Peyer's patch (tissue), 4 donors: ENCODE measurements at regions not wholly inside any gene's neighbourhood (a gene's known extent, or its start where the extent isn't known, plus 50 kb on each side); places are given as distances from the start of the nearest gene placed in this dataset.

ENCODE experiments used
- DNase-seq, 3 donors: peaks; one replicate each; pipeline ENCODE4 v3.0.0-alpha.2; 2017 to 2019
- H3K27ac ChIP-seq, 4 donors: fragments of 200-600 bp; sonication (generic); one replicate each; pipeline ENCODE4 v1.5.1; 2016 to 2019
- H3K27me3 ChIP-seq, 2 donors: fragments of 200-600 bp; sonication (generic); one replicate each; pipeline ENCODE4 v1.5.1; 2019
- H3K36me3 ChIP-seq, 3 donors: fragments of 200-600 bp; sonication (generic); one replicate each; pipeline ENCODE4 v1.5.1; 2016 to 2019
- H3K4me1 ChIP-seq, 4 donors: fragments of 200-600 bp; sonication (generic); one replicate each; pipeline ENCODE4 v1.5.1; 2016 to 2019
- H3K4me3 ChIP-seq, 4 donors: fragments of 200-600 bp; sonication (generic); 1 replicate in 3 of 4; 2 replicates in 1 of 4; pipeline ENCODE4 v1.5.1; 2016 to 2019; ENCODE audit warnings: mild to moderate bottlenecking in 1 of 4
- H3K9me3 ChIP-seq, 4 donors: fragments of 200-600 bp; sonication (generic); one replicate each; pipeline ENCODE4 v1.5.1; 2016 to 2019; ENCODE audit warnings: mild to moderate bottlenecking in 1 of 4
- POLR2A ChIP-seq, 2 donors: fragments of 450-650 bp; IDR thresholded peaks; one replicate each; pipeline ENCODE4 v1.5.1; 2017; ENCODE audit warnings: antibody characterized with exemption in 2 of 2, mild to moderate bottlenecking in 2 of 2, moderate library complexity in 2 of 2
- TF ChIP-seq, protein P1 (sequence below), 6 experiments: fragments of 450-650 bp in 4 of 6; fragments of 200-600 bp in 2 of 6; sonication (generic) in 1 of 6; IDR thresholded peaks; one replicate each; pipeline ENCODE4 v1.5.1; 2017 to 2019; ENCODE audit warnings: antibody characterized with exemption in 6 of 6, mild to moderate bottlenecking in 3 of 6, moderate library complexity in 1 of 6

- DNase-seq: no peak
- Histone ChIP-seq H3K27ac (no peak overlapping the region), H3K9me3 (no peaks in the 10 kb centered on the region), H3K4me1 (no peaks in the 10 kb centered on the region), H3K36me3 (no peaks in the 10 kb centered on the region), H3K4me3 (no peak overlapping the region), H3K27me3 (no peaks in the 10 kb centered on the region)
- TF ChIP-seq POLR2A (IDR thresholded peaks at IDR 0.05): no peak
- TF ChIP-seq, protein P1, sequence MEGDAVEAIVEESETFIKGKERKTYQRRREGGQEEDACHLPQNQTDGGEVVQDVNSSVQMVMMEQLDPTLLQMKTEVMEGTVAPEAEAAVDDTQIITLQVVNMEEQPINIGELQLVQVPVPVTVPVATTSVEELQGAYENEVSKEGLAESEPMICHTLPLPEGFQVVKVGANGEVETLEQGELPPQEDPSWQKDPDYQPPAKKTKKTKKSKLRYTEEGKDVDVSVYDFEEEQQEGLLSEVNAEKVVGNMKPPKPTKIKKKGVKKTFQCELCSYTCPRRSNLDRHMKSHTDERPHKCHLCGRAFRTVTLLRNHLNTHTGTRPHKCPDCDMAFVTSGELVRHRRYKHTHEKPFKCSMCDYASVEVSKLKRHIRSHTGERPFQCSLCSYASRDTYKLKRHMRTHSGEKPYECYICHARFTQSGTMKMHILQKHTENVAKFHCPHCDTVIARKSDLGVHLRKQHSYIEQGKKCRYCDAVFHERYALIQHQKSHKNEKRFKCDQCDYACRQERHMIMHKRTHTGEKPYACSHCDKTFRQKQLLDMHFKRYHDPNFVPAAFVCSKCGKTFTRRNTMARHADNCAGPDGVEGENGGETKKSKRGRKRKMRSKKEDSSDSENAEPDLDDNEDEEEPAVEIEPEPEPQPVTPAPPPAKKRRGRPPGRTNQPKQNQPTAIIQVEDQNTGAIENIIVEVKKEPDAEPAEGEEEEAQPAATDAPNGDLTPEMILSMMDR (IDR thresholded peaks at IDR 0.05): no peak
Measured at GRCh38 chr18:73006331-73006730, 138.5 kb upstream of the NETO1 start.

DNA sequence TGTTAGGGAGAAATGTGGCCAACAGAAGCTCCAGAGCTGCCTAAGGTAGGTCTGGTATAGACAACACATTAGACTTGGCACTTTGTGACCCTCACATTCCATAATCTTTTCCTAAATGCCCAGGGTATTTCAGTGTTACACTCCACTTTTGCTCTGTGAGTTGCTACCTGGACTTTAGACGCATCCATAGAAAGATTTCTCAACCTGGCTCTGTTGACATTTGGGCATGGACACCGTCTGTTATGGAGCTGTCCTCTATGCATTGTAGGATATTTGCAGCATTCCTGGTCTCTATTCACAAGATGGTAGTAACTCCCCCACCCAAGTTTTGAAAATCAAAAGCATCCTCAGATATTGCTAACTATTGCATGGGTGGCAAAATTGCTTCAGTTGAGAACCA lies 136.5 kb upstream of the NETO1 start:
- Histone ChIP-seq H3K27ac (no peak overlapping the region), H3K4me1 (no peaks in the 10 kb centered on the region), H3K9me3 (no peaks in the 10 kb centered on the region), H3K36me3 (no peaks in the 10 kb centered on the region), H3K4me3 (no peak overlapping the region), H3K27me3 (no peaks in the 10 kb centered on the region)
- TF ChIP-seq, protein P1 (IDR thresholded peaks at IDR 0.05): no peak
- TF ChIP-seq POLR2A (IDR thresholded peaks at IDR 0.05): no peak
- DNase-seq: no peak

GRCh38 chr18:72999971-73000607 lies 132.3 kb upstream of the NETO1 start:
- H3K36me3 ChIP-seq: no peaks in the 10 kb centered on the region

DNA sequence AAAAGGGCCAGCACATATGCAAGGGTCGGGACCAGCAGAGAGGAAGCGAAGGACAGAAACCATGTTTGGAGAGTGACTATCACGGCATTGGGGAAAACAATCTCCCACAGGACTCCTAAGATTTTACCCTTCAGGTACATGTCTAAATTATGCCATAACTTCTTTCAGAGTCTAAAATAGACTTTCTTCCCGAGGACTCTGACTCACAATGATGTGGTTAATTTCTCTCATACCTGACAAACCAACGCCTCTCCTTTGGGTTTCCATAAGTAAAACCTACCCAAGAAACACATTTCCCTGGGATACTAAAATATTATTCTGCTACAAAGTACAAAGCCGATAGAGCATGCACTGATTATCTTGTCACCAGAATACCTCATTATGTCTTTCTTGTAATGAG lies 127.8 kb upstream of the NETO1 start:
- Histone ChIP-seq H3K4me3 (no peak overlapping the region), H3K27ac (no peak overlapping the region), H3K27me3 (no peaks in the 10 kb centered on the region), H3K4me1 (no peaks in the 10 kb centered on the region), H3K9me3 (no peaks in the 10 kb centered on the region), H3K36me3 (no peaks in the 10 kb centered on the region)
- DNase-seq: no peak
- TF ChIP-seq, protein P1 (IDR thresholded peaks at IDR 0.05): no peak
- TF ChIP-seq POLR2A (IDR thresholded peaks at IDR 0.05): no peak

More at GRCh38 chr18:72999971-73000607, 132.3 kb upstream of the NETO1 start:
- DNase-seq: no peak
- no peaks in the 10 kb centered on the region for H3K4me1 ChIP-seq
- no peaks in the 10 kb centered on the region for H3K9me3 ChIP-seq
- no peak overlapping the region for H3K4me3 ChIP-seq
- H3K27me3 ChIP-seq: no peaks in the 10 kb centered on the region
- TF ChIP-seq, protein P1 (IDR thresholded peaks at IDR 0.05): no peak
- TF ChIP-seq POLR2A (IDR thresholded peaks at IDR 0.05): no peak
- H3K27ac ChIP-seq: no peak overlapping the region

- no peaks in the 10 kb centered on the region for H3K9me3 ChIP-seq
Measured at GRCh38 chr18:72993250-72993649, 125.5 kb upstream of the NETO1 start.

More at GRCh38 chr18:72993250-72993649, 125.5 kb upstream of the NETO1 start:
- no peak overlapping the region for H3K4me3 ChIP-seq
- H3K36me3 ChIP-seq: no peaks in the 10 kb centered on the region
- H3K4me1 ChIP-seq: no peaks in the 10 kb centered on the region
- TF ChIP-seq, protein P1 (IDR thresholded peaks at IDR 0.05): no peak
- no peak for TF ChIP-seq POLR2A (IDR thresholded peaks at IDR 0.05)
- DNase-seq: no peak
- H3K27ac ChIP-seq: no peak overlapping the region
- H3K27me3 ChIP-seq: no peaks in the 10 kb centered on the region
